RWPE1 (cell line): ENCODE measurements at regions not wholly inside any gene's neighbourhood (a gene's known extent, or its start where the extent isn't known, plus 50 kb on each side); places are given as distances from the start of the nearest gene placed in this dataset.

ENCODE experiments used
- CTCF ChIA-PET: fragments of 350-600 bp; sonication (Branson Sonifier 250); formaldehyde crosslinking; extraction: SDS; loops from one replicate; lab custom pipeline; 2021; lab: Yijun Ruan, JAX
- POLR2A ChIA-PET: fragments of 400-600 bp; formaldehyde crosslinking; extraction: SDS; loops from one replicate; lab custom pipeline; 2020; ENCODE audit warnings: antibody characterized with exemption; ENCODE audit not compliant: low non-redundant PET; lab: Yijun Ruan, JAX
- DNase-seq: peaks from one replicate; pipeline ENCODE4 v3.0.0; 2012; ENCODE audit warnings: low spot score
- H3K27ac ChIP-seq: fragments of 450-650 bp; 2 replicates; pipeline ENCODE4 v1.5.1; 2017
- TF ChIP-seq, protein P1 (sequence below): fragments of 450-650 bp; conservative IDR thresholded peaks from 2 replicates; pipeline ENCODE4 v1.5.1; 2017; ENCODE audit warnings: low read depth, mild to moderate bottlenecking

DNA sequence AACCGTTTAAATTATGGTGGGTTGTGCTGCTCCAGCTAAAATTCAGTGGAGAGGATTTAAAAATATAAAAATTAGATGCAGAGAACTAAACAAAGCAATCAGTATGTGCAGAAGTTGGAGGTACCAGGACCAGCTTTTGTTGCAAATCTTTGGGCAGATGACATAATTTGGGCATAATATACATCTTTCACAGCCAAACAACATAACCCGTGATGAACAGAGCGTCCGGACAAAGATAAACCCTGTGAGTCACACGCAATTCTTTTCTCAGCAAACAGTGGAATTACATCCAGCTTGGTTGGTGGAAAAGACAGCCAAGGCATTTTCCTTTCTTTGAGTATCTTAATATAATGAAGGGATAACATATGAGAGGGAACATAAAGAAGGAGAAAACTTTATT is 419.4 kb upstream of the ADAMTS9 start:
- no peak for DNase-seq
- TF ChIP-seq, protein P1, sequence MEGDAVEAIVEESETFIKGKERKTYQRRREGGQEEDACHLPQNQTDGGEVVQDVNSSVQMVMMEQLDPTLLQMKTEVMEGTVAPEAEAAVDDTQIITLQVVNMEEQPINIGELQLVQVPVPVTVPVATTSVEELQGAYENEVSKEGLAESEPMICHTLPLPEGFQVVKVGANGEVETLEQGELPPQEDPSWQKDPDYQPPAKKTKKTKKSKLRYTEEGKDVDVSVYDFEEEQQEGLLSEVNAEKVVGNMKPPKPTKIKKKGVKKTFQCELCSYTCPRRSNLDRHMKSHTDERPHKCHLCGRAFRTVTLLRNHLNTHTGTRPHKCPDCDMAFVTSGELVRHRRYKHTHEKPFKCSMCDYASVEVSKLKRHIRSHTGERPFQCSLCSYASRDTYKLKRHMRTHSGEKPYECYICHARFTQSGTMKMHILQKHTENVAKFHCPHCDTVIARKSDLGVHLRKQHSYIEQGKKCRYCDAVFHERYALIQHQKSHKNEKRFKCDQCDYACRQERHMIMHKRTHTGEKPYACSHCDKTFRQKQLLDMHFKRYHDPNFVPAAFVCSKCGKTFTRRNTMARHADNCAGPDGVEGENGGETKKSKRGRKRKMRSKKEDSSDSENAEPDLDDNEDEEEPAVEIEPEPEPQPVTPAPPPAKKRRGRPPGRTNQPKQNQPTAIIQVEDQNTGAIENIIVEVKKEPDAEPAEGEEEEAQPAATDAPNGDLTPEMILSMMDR, result no peak
- no peak overlapping the region for H3K27ac ChIP-seq
- POLR2A ChIA-PET, result no interaction called here
- CTCF ChIA-PET, result no interaction called here

- TF ChIP-seq, protein P1, result no peak
- no peak overlapping the region for H3K27ac ChIP-seq
- DNase-seq, result no peak
- ChIA-PET CTCF (no interaction called here), POLR2A (no interaction called here)
These were observed 413.6 kb upstream of the ADAMTS9 start for GRCh38 chr3:65101450-65101849.

DNA sequence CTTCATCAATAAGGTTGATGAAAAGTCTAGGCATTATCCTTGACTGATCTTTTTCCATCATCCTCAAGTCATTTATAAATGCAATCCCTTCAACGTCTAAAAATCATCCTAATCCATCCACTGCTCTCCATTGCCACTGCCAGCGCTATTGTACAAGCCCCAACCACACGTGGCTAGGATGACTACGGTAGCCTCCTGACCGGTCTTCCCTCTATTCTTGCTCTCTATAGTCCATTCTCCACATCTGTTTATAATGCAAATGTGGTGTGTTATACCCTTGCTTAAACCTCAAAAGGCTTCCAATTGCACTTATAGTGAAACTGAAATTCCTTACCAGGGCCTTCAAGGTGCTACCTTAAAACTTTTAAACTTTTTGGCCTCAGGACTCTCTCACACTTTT is 410.6 kb upstream of the ADAMTS9 start:
- DNase-seq, result no peak
- TF ChIP-seq, protein P1, result no peak
- H3K27ac ChIP-seq, result no peak overlapping the region
- CTCF ChIA-PET, result interaction anchor here (0.6 kb wide), 1 partner anchor 107 kb away, joined by 4 read pairs; no protein-coding TSS in a partner anchor
- POLR2A ChIA-PET, result no interaction called here

DNA sequence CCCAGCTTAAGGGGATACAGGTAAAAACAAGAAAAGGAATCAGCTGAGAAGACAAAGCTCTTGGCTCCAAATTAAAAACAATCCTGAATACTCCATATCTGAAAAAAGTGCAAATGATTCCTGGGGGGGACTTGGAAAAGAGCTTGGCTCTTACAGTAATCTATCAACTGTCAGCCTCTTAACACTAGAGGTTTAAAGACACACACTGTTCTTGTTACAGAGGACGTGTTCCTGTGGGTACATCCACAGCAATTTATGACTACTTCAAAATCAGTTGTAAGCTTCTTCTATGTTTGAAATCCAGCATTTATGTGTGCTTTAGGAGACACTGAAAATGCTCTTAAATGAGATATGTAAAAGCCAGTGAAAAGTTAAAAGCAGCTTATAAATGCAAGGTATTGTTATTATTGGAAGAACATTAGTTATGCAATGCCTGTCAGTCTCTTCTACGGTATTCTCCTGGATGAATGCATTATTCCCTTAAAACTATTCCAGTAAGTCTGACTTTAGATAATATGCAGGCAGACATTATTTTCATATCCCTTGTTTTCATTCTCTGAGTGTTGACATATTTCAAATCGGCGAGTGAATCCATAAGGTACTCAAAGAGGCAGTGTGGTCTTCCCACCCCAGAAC is 408.4 kb upstream of the ADAMTS9 start:
- CTCF ChIA-PET, result no interaction called here
- H3K27ac ChIP-seq, result no peak overlapping the region
- no peak for DNase-seq
- POLR2A ChIA-PET, result no interaction called here
- TF ChIP-seq, protein P1, result no peak

GRCh38 chr3:65094723-65095122 is 406.9 kb upstream of the ADAMTS9 start:
- TF ChIP-seq, protein P1, result no peak
- CTCF ChIA-PET, result no interaction called here
- POLR2A ChIA-PET, result no interaction called here
- H3K27ac ChIP-seq, result no peak overlapping the region
- no peak for DNase-seq

- DNase-seq, result no peak
- H3K27ac ChIP-seq, result no peak overlapping the region
- ChIA-PET CTCF (interaction anchor here (0.7 kb wide), 1 partner anchor 265 kb away, joined by 4 read pairs; no protein-coding TSS in a partner anchor), POLR2A (no interaction called here)
- TF ChIP-seq, protein P1, result no peak
These were observed 405.8 kb upstream of the ADAMTS9 start for GRCh38 chr3:65093641-65094040.
